Endothelial cell of hepatic sinusoid (primary cell): ENCODE measurements at regions not wholly inside any gene's neighbourhood (a gene's known extent, or its start where the extent isn't known, plus 50 kb on each side); places are given as distances from the start of the nearest gene placed in this dataset.
"Not testable (repeated sequence)": the region's sequence is repeated elsewhere in the genome, so short reads cannot be mapped to it uniquely, and the experiment has no call there.

Experiments used
- in situ Hi-C: cut with HindIII; loops from 2 replicates; pipeline ENCODE4 v1.10.0; 2017; ENCODE audit warnings: low sequenced_read_pairs

- in situ Hi-C loops, result no loop called here
These were observed 488.8 kb downstream of the IRS2 start for GRCh38 chr13:109297628-109298027.

- in situ Hi-C loops, result no loop called here
These were observed 493.2 kb downstream of the IRS2 start for GRCh38 chr13:109293166-109293565.

GRCh38 chr13:109288151-109288709, 498.2 kb downstream of the IRS2 start:
- in situ Hi-C loops, result no loop called here

- in situ Hi-C loops, result no loop called here
These were observed 498.8 kb downstream of the IRS2 start for GRCh38 chr13:109287553-109287952.

GRCh38 chr13:109285586-109285985, 500.8 kb downstream of the IRS2 start:
- in situ Hi-C loops, result no loop called here

- in situ Hi-C loops, result no loop called here
These were observed 504.3 kb downstream of the IRS2 start for GRCh38 chr13:109281903-109282635.

- in situ Hi-C loops, result no loop called here
These were observed 505.1 kb downstream of the IRS2 start for GRCh38 chr13:109281017-109281902.

- in situ Hi-C loops, result no loop called here
These were observed 510.1 kb downstream of the IRS2 start for GRCh38 chr13:109276261-109276660.

GRCh38 chr13:109275852-109276251, 510.5 kb downstream of the IRS2 start:
- in situ Hi-C loops, result no loop called here

- in situ Hi-C loops, result no loop called here
These were observed 511.1 kb downstream of the IRS2 start for GRCh38 chr13:109275139-109275745.

- in situ Hi-C loops, result no loop called here
These were observed 512.1 kb downstream of the IRS2 start for GRCh38 chr13:109274188-109274821.

- in situ Hi-C loops, result no loop called here
These were observed 513.0 kb downstream of the IRS2 start for GRCh38 chr13:109273326-109273751.

GRCh38 chr13:109272595-109273325, 513.6 kb downstream of the IRS2 start:
- in situ Hi-C loops, result no loop called here

- in situ Hi-C loops, result no loop called here
These were observed 514.5 kb downstream of the IRS2 start for GRCh38 chr13:109271555-109272541.

GRCh38 chr13:109271061-109271460, 515.3 kb downstream of the IRS2 start:
- in situ Hi-C loops, result no loop called here

- in situ Hi-C loops, result not testable (repeated sequence)
These were observed 517.0 kb downstream of the IRS2 start for GRCh38 chr13:109269381-109269780.

GRCh38 chr13:109268492-109268891, 517.9 kb downstream of the IRS2 start:
- in situ Hi-C loops, result not testable (repeated sequence)

GRCh38 chr13:109267400-109267799, 519.0 kb downstream of the IRS2 start:
- in situ Hi-C loops, result not testable (repeated sequence)

- in situ Hi-C loops, result not testable (repeated sequence)
These were observed 521.0 kb downstream of the IRS2 start for GRCh38 chr13:109265438-109265742.
